Heart left ventricle (tissue), 13 donors: ENCODE measurements at regions not wholly inside any gene's neighbourhood (a gene's known extent, or its start where the extent isn't known, plus 50 kb on each side); places are given as distances from the start of the nearest gene placed in this dataset.

Experiments
- POLR2A ChIP-seq, 2 donors: fragments of 450-650 bp; IDR thresholded peaks; one replicate each; pipeline ENCODE4 v1.6.1; 2017; ENCODE audit warnings: antibody characterized with exemption in 2 of 2, mild to moderate bottlenecking in 2 of 2, moderate library complexity in 2 of 2
- TF ChIP-seq, protein P1 (sequence below), 12 donors: fragments of 200-600 bp; sonication (generic) in 4 of 12; IDR thresholded peaks; one replicate each; pipeline versions ENCODE4 v1.5.0 to v1.8.0; 2018 to 2022; ENCODE audit warnings: antibody characterized with exemption in 12 of 12, mild to moderate bottlenecking in 5 of 12
- donor health status: ischemic (EF 13 %, LVEDD 7.1; RV severe dilation, severe dysfunction).
- donor health status: DM: no; HTN: yes; CAD: no.
- donor health status: DM: no; HTN: no; CAD: no.
- donor health status: ischemic (EF 25% LVEDD 6.9; RV normal size, moderate dysfunction).
- donor health status: ischemic (EF 25% LVEDD 5.7; RV mildly dilated, moderate dysfunction).
- donor health status: ischemic (EF 35%, LVEDD 5.7; RV mildly dilated, moderate dysfunction).
- donor health status: nonischemic (EF 11% LVEDD 7.7; RV severe dilation, severe dysfunction).
- donor health status: DM: yes; HTN: yes; CAD: no.
- donor health status: PGD.
- donor health status: ischemic (EF 29% LVEDD 5.4; RV normal size, mild dysfunction).
- donor health status: nonischemic (EF 23%, LVEDD 6.1; RV moderate dilation, normal function).

DNA sequence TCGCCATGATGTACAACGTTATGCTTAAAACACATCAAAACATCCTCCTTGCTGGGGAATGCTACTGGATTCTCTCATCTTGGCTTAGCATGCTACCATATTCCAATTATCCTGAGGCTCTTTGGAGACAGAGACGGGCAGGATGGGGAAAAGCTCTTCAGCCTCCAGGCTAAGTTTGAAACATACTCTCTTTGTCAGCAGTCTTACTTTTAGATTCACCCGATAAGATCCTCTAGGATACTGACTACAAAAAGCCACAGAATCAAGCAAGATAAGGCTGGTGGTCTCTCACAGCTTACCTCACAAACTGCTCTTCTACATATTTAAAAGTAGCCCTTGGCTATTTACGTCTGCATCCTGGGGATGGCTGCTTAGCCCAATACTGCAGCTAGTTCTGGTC is 72.8 kb upstream of the LRCH1 start:
- TF ChIP-seq, protein P1, sequence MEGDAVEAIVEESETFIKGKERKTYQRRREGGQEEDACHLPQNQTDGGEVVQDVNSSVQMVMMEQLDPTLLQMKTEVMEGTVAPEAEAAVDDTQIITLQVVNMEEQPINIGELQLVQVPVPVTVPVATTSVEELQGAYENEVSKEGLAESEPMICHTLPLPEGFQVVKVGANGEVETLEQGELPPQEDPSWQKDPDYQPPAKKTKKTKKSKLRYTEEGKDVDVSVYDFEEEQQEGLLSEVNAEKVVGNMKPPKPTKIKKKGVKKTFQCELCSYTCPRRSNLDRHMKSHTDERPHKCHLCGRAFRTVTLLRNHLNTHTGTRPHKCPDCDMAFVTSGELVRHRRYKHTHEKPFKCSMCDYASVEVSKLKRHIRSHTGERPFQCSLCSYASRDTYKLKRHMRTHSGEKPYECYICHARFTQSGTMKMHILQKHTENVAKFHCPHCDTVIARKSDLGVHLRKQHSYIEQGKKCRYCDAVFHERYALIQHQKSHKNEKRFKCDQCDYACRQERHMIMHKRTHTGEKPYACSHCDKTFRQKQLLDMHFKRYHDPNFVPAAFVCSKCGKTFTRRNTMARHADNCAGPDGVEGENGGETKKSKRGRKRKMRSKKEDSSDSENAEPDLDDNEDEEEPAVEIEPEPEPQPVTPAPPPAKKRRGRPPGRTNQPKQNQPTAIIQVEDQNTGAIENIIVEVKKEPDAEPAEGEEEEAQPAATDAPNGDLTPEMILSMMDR (IDR thresholded peaks at IDR 0.05) = no peak
- TF ChIP-seq POLR2A (IDR thresholded peaks at IDR 0.05) = no peak
